ENCODE measurements at regions not wholly inside any gene's neighbourhood (a gene's known extent, or its start where the extent isn't known, plus 50 kb on each side); places are given as distances from the start of the nearest gene placed in this dataset.

DNA sequence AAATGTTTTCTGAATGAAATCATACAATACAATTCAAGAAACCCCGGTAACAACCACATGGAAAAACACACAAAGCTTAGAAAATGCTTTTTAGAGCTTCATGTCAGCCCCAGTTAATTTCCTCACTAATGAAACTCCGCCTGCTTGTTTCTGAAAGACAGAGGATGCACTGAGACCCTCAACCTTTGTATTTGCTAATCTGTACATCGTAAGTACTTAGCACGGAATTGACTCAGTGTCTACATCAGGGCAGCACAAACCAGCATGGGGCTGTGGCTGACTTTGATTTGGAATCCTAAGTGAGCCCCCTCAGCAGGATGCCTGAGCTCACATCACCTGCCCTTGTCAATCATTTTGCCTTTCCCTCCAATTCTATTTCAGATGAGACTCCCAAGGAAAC, 499.1 kb upstream of the MPDZ start:
- Histone ChIP-seq H3K18ac (ENCODE audit: insufficient read length, low read depth, low read length) (no peak overlapping the region), H3K9ac (ENCODE audit: extremely low read depth, insufficient read length, low read length) (no peak overlapping the region)
- no peak overlapping the region for H3K27ac Mint-ChIP-seq

More for the DNA sequence above, 499.1 kb upstream of the MPDZ start:
- TF ChIP-seq, protein P1, sequence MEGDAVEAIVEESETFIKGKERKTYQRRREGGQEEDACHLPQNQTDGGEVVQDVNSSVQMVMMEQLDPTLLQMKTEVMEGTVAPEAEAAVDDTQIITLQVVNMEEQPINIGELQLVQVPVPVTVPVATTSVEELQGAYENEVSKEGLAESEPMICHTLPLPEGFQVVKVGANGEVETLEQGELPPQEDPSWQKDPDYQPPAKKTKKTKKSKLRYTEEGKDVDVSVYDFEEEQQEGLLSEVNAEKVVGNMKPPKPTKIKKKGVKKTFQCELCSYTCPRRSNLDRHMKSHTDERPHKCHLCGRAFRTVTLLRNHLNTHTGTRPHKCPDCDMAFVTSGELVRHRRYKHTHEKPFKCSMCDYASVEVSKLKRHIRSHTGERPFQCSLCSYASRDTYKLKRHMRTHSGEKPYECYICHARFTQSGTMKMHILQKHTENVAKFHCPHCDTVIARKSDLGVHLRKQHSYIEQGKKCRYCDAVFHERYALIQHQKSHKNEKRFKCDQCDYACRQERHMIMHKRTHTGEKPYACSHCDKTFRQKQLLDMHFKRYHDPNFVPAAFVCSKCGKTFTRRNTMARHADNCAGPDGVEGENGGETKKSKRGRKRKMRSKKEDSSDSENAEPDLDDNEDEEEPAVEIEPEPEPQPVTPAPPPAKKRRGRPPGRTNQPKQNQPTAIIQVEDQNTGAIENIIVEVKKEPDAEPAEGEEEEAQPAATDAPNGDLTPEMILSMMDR (conservative IDR thresholded peaks at IDR 0.05) = no peak
- H2BK20ac ChIP-seq (ENCODE audit: low read depth, low read length, poor library complexity, severe bottlenecking) = no peak overlapping the region
- WGBS (ENCODE audit: extremely low coverage, insufficient read length, low lambda C conversion rate) = no CpG with 5 or more reads among the region's 4 CpGs
- no peaks in the 10 kb centered on the region for H3K9me3 ChIP-seq (ENCODE audit: control insufficient read depth, low read depth, low read length)
- no peak overlapping the region for H3K23ac ChIP-seq (ENCODE audit: insufficient read length, low read depth, low read length)
- no peak overlapping the region for H4K91ac ChIP-seq (ENCODE audit: insufficient read length, low read depth, low read length)
- H2BK5ac ChIP-seq (ENCODE audit: insufficient read length, low read length) = no peak overlapping the region
- H3K79me2 ChIP-seq (ENCODE audit: insufficient read depth, low read length) = no peaks in the 10 kb centered on the region
- no peak overlapping the region for H2BK12ac ChIP-seq (ENCODE audit: insufficient read length, low read depth, low read length)
- H3K4me1 ChIP-seq (ENCODE audit: insufficient read depth, low read length) = no peaks in the 10 kb centered on the region
- no peaks in the 10 kb centered on the region for H3K23me2 ChIP-seq (ENCODE audit: insufficient read length, low read depth, low read length, poor library complexity, severe bottlenecking)
- no peak overlapping the region for H3K27ac ChIP-seq (ENCODE audit: insufficient read length, low read depth, low read length)
- H2BK15ac ChIP-seq (ENCODE audit: low read depth, low read length) = no peak overlapping the region
- DNase-seq = no peak
- H3K4me2 ChIP-seq (ENCODE audit: insufficient read depth, insufficient read length, low read length) = no peak overlapping the region
- H4K5ac ChIP-seq (ENCODE audit: insufficient read length, low read depth, low read length) = no peak overlapping the region
- Mint-ChIP-seq H3K9me3 (no peaks in the 10 kb centered on the region), H3K27me3 (ENCODE audit: low read depth) (no peaks in the 10 kb centered on the region), H3K4me3 (no peak overlapping the region), H3K4me1 (peaks cover 4% of the 10 kb centered on the region in 2 experiments; a peak in 2 of 4 replicates), H3K36me3 (ENCODE audit: insufficient read depth in 1 of 3, low read depth in 3 of 3) (no peaks in the 10 kb centered on the region)
- no peak overlapping the region for H3K56ac ChIP-seq (ENCODE audit: insufficient read length, low read depth, low read length)
- no peak overlapping the region for H2BK120ac ChIP-seq (ENCODE audit: low read depth, low read length, poor library complexity, severe bottlenecking)
- H2AFZ ChIP-seq (ENCODE audit: low read length) = no peak overlapping the region
- H3K27me3 ChIP-seq (ENCODE audit: insufficient read depth, low read length) = no peaks in the 10 kb centered on the region
- H2AK5ac ChIP-seq (ENCODE audit: insufficient read length, low read length) = no peak overlapping the region
- no peaks in the 10 kb centered on the region for H4K20me1 ChIP-seq (ENCODE audit: control insufficient read depth, insufficient read depth, insufficient read length)
- no peak overlapping the region for H3K14ac ChIP-seq (ENCODE audit: insufficient read depth, low read length)
- H3T11ph ChIP-seq (ENCODE audit: low read length) = no peak overlapping the region
- no peak overlapping the region for H3K4ac ChIP-seq (ENCODE audit: low read depth, low read length)
- H4K8ac ChIP-seq (replicated peaks; ENCODE audit: insufficient read length, low read depth, low read length) = no peak overlapping the region
- no peaks in the 10 kb centered on the region for H3K79me1 ChIP-seq (ENCODE audit: insufficient read depth, low read depth, low read length, poor library complexity, severe bottlenecking)
